GM19023 (cell line): ENCODE measurements at regions not wholly inside any gene's neighbourhood (a gene's known extent, or its start where the extent isn't known, plus 50 kb on each side); places are given as distances from the start of the nearest gene placed in this dataset.
"Not testable (repeated sequence)": the region's sequence is repeated elsewhere in the genome, so short reads cannot be mapped to it uniquely, and the experiment has no call there.

Experiments used
- ATAC-seq: cut with Tn5 transposase; IDR thresholded peaks from one replicate; pipeline ENCODE4 v1.9.1; 2021; ENCODE audit warnings: mild to moderate bottlenecking, moderate library complexity; ENCODE audit not compliant: unreplicated experiment

- no peak for ATAC-seq
Observed at GRCh38 chr1:178572604-178573003, 59.7 kb downstream of the TEX35 start.

- peak; percentile 66 for ATAC-seq
Observed at GRCh38 chr1:178573330-178573729, 60.4 kb downstream of the TEX35 start.

- no peak for ATAC-seq
Observed at GRCh38 chr1:178574345-178574744, 61.4 kb downstream of the TEX35 start.

- ATAC-seq, result no peak
Observed at GRCh38 chr1:178575611-178576361, 62.9 kb downstream of the TEX35 start.

GRCh38 chr1:178576841-178577240, 63.9 kb downstream of the TEX35 start:
- no peak for ATAC-seq

GRCh38 chr1:178577882-178578281, 65.0 kb downstream of the TEX35 start:
- no peak for ATAC-seq

- ATAC-seq, result no peak
Observed at GRCh38 chr1:178578541-178578940, 65.6 kb downstream of the TEX35 start.

GRCh38 chr1:178579095-178579494, 66.2 kb downstream of the TEX35 start:
- no peak for ATAC-seq

- ATAC-seq, result peak; percentile 32
Observed at GRCh38 chr1:178579562-178579961, 66.7 kb downstream of the TEX35 start.

GRCh38 chr1:178580096-178580495, 67.2 kb downstream of the TEX35 start:
- no peak for ATAC-seq

- ATAC-seq, result peak; percentile 2
Observed at GRCh38 chr1:178580876-178581275, 68.0 kb downstream of the TEX35 start.

- peak; percentile 81 for ATAC-seq
Observed at GRCh38 chr1:178581351-178582303, 68.7 kb downstream of the TEX35 start.

GRCh38 chr1:178587096-178587495, 74.2 kb downstream of the TEX35 start:
- no peak for ATAC-seq

- ATAC-seq, result no peak
Observed at GRCh38 chr1:178587975-178588374, 75.1 kb downstream of the TEX35 start.

- ATAC-seq, result not testable (repeated sequence)
Observed at GRCh38 chr1:178589042-178589441, 76.1 kb downstream of the TEX35 start.

GRCh38 chr1:178591811-178592210, 78.9 kb downstream of the TEX35 start:
- ATAC-seq, result not testable (repeated sequence)

- ATAC-seq, result no peak
Observed at GRCh38 chr1:178593515-178593914, 80.6 kb downstream of the TEX35 start.

- ATAC-seq, result no peak
Observed at GRCh38 chr1:178594133-178594532, 81.2 kb downstream of the TEX35 start.

GRCh38 chr1:178595491-178595890, 82.6 kb downstream of the TEX35 start:
- no peak for ATAC-seq

- ATAC-seq, result no peak
Observed at GRCh38 chr1:178599087-178599486, 86.2 kb downstream of the TEX35 start.

GRCh38 chr1:178599745-178600144, 86.8 kb downstream of the TEX35 start:
- ATAC-seq, result peak; percentile 74

GRCh38 chr1:178603926-178604325, 91.0 kb downstream of the TEX35 start:
- no peak for ATAC-seq
